ENCODE measurements at regions not wholly inside any gene's neighbourhood (a gene's known extent, or its start where the extent isn't known, plus 50 kb on each side); places are given as distances from the start of the nearest gene placed in this dataset.

- in situ Hi-C loops (cut with MboI; ENCODE audit: low sequenced_read_pairs) = no loop called here
- DNase-seq (ENCODE audit: low spot score in 2 of 2) = no peak
These were observed 124.5 kb upstream of the CSNK1A1L start for GRCh38 chr13:37229931-37230330.

GRCh38 chr13:37226971-37227370, 121.5 kb upstream of the CSNK1A1L start:
- in situ Hi-C loops (cut with MboI; ENCODE audit: low sequenced_read_pairs) = no loop called here
- no peaks in the 10 kb centered on the region for H3K9me3 ChIP-seq
- DNase-seq (ENCODE audit: low spot score in 2 of 2) = no peak
- no peak overlapping the region for H3K4me3 ChIP-seq
- H3K36me3 ChIP-seq (replicated peaks) = no peaks in the 10 kb centered on the region
- H3K4me1 ChIP-seq = no peaks in the 10 kb centered on the region
- no peaks in the 10 kb centered on the region for H3K27me3 ChIP-seq (ENCODE audit: low read depth)

More at GRCh38 chr13:37229931-37230330, 124.5 kb upstream of the CSNK1A1L start:
- Histone ChIP-seq H3K36me3 (replicated peaks) (no peaks in the 10 kb centered on the region), H3K4me3 (no peak overlapping the region), H3K27me3 (ENCODE audit: low read depth) (no peaks in the 10 kb centered on the region), H3K9me3 (no peaks in the 10 kb centered on the region), H3K4me1 (no peaks in the 10 kb centered on the region)

GRCh38 chr13:37225414-37226070, 120.1 kb upstream of the CSNK1A1L start:
- no peaks in the 10 kb centered on the region for H3K27me3 ChIP-seq (ENCODE audit: low read depth)
- H3K4me1 ChIP-seq = no peaks in the 10 kb centered on the region
- H3K9me3 ChIP-seq = no peaks in the 10 kb centered on the region
- H3K36me3 ChIP-seq (replicated peaks) = no peaks in the 10 kb centered on the region
- H3K4me3 ChIP-seq = no peak overlapping the region
- in situ Hi-C loops (cut with MboI; ENCODE audit: low sequenced_read_pairs) = no loop called here
- no peak for DNase-seq (ENCODE audit: low spot score in 2 of 2)

DNA sequence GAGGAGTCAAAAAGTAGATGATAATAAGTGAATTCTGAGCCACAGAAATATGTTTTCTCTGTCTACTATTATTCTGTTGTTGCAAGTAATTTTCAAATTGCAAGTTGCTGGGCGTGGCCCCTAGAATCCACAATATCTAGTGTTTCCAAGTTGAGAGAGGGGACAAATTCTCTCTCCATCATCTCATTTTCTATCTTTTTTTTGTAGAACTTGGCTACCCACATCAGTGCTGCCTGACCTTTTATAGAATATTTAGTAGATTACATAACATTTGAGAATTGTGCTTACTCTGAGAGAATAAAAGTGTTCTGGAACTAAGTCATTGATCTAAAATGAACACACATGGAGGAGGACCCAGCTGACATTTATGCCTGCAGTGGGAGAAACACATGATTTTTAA, 110.9 kb upstream of the CSNK1A1L start:
- in situ Hi-C loops (cut with MboI; ENCODE audit: low sequenced_read_pairs) = no loop called here
- Histone ChIP-seq H3K36me3 (replicated peaks) (no peaks in the 10 kb centered on the region), H3K27me3 (ENCODE audit: low read depth) (no peaks in the 10 kb centered on the region), H3K4me3 (no peak overlapping the region), H3K4me1 (no peaks in the 10 kb centered on the region), H3K9me3 (no peaks in the 10 kb centered on the region)
- no peak for DNase-seq (ENCODE audit: low spot score in 2 of 2)

DNA sequence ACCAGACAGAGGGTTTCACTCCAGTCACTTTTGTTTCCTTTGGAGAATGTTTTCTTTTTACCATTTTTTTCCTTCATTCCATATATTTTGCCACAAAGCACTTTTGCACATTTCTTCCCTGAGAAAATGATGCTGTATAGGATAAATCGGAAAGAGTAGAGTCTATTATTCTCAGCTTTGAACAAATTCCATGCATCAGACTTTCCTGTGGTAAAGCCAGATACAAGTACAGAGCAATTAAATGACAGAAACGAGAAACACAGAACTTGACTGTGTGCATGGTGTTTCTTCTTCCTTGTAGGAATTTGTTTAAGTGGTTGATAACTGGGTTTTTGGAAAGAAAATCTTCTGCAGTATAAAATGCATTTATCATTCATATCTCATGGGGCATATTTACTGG, 107.4 kb upstream of the CSNK1A1L start:
- H3K36me3 ChIP-seq (replicated peaks) = no peaks in the 10 kb centered on the region
- no peak overlapping the region for H3K4me3 ChIP-seq
- in situ Hi-C loops (cut with MboI; ENCODE audit: low sequenced_read_pairs) = no loop called here
- H3K27me3 ChIP-seq (ENCODE audit: low read depth) = no peaks in the 10 kb centered on the region
- H3K4me1 ChIP-seq = no peaks in the 10 kb centered on the region
- no peak for DNase-seq (ENCODE audit: low spot score in 2 of 2)
- no peaks in the 10 kb centered on the region for H3K9me3 ChIP-seq

GRCh38 chr13:37211487-37211886, 106.0 kb upstream of the CSNK1A1L start:
- Histone ChIP-seq H3K9me3 (no peaks in the 10 kb centered on the region), H3K27me3 (ENCODE audit: low read depth) (no peaks in the 10 kb centered on the region), H3K4me1 (no peaks in the 10 kb centered on the region), H3K36me3 (replicated peaks) (no peaks in the 10 kb centered on the region), H3K4me3 (no peak overlapping the region)
- no peak for DNase-seq (ENCODE audit: low spot score in 2 of 2)
- in situ Hi-C loops (cut with MboI; ENCODE audit: low sequenced_read_pairs) = no loop called here

GRCh38 chr13:37209621-37210580, 104.4 kb upstream of the CSNK1A1L start:
- Histone ChIP-seq H3K36me3 (replicated peaks) (no peaks in the 10 kb centered on the region), H3K27me3 (ENCODE audit: low read depth) (no peaks in the 10 kb centered on the region), H3K9me3 (no peaks in the 10 kb centered on the region), H3K4me1 (no peaks in the 10 kb centered on the region), H3K4me3 (no peak overlapping the region)
- in situ Hi-C loops (cut with MboI; ENCODE audit: low sequenced_read_pairs) = no loop called here
- no peak for DNase-seq (ENCODE audit: low spot score in 2 of 2)

DNA sequence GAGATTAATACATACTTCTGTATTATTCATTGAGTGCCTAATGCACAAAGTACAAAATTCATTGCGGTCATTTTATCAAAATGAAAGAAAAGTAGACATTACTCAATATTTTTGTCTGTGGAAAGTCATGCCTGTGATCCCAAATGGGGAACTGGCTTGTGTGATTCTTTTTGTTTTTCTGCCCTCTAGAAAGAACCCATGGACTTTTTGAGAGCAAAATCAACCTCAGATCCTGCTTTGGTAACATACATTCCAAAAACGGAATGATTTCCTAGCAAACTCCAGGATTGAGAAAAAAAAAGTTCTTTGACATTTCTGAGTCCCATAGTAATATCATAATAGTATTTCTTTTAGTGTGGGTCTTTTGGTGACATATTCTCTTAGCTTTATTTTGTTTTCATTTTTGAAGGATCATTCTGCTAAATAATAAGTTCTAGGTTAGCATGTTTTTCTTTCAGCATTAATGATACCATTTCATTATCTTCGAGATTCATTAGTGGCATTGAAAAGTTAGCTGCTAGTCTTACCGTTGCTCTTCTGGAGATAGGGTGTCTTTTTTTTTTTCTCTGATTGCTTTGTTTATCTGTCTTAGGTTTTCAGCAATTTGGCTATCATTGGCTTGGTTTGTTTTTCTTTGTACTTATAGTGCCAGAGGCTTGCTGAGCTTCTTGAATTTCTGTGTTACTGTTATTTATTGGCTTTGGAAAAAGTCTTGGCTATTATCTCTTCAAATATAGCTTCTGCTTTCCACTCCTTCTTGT, 102.4 kb upstream of the CSNK1A1L start:
- Histone ChIP-seq H3K4me3 (no peak overlapping the region), H3K9me3 (no peaks in the 10 kb centered on the region), H3K27me3 (ENCODE audit: low read depth) (no peaks in the 10 kb centered on the region), H3K36me3 (replicated peaks) (no peaks in the 10 kb centered on the region), H3K4me1 (no peaks in the 10 kb centered on the region)
- in situ Hi-C loops (cut with MboI; ENCODE audit: low sequenced_read_pairs) = no loop called here
- DNase-seq (ENCODE audit: low spot score in 2 of 2) = no peak

GRCh38 chr13:37202264-37202663, 96.8 kb upstream of the CSNK1A1L start:
- H3K36me3 ChIP-seq (replicated peaks) = no peaks in the 10 kb centered on the region
- H3K9me3 ChIP-seq = no peaks in the 10 kb centered on the region
- in situ Hi-C loops (cut with MboI; ENCODE audit: low sequenced_read_pairs) = no loop called here
- H3K4me1 ChIP-seq = no peaks in the 10 kb centered on the region
- DNase-seq (ENCODE audit: low spot score in 2 of 2) = no peak
- H3K27me3 ChIP-seq (ENCODE audit: low read depth) = no peaks in the 10 kb centered on the region; the same call in 1 of the 2 replicates
- no peak overlapping the region for H3K4me3 ChIP-seq

- H3K4me1 ChIP-seq = no peaks in the 10 kb centered on the region
- no peaks in the 10 kb centered on the region for H3K36me3 ChIP-seq (replicated peaks)
- in situ Hi-C loops (cut with MboI; ENCODE audit: low sequenced_read_pairs) = no loop called here
- H3K27me3 ChIP-seq (ENCODE audit: low read depth) = no peaks in the 10 kb centered on the region; the same call in 1 of the 2 replicates
- no peak for DNase-seq (ENCODE audit: low spot score in 2 of 2)
- H3K4me3 ChIP-seq = no peak overlapping the region
- H3K9me3 ChIP-seq = no peaks in the 10 kb centered on the region
These were observed 95.6 kb upstream of the CSNK1A1L start for GRCh38 chr13:37201081-37201480.

DNA sequence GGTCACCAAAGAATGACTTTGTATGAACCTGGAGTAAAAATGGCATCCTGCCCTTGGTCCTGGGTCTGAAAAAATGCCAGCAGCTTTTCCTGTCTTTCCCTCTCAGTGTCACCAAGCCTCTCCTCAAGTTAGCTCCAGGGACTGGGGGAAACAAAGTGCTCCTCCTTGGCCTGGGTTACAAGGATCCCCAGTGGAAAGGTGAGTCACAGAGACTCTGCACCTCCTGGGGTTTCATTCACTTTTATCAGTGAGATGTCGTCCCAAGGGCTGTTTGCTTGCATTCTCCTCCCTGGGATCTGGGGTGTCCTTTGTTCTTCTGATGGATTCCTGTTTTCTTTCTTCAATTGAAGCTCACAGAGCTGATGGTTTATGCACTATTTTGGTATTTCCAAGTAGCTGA, 93.2 kb upstream of the CSNK1A1L start:
- H3K4me3 ChIP-seq = no peak overlapping the region
- H3K27me3 ChIP-seq (ENCODE audit: low read depth) = no peaks in the 10 kb centered on the region; the same call in 1 of the 2 replicates
- H3K9me3 ChIP-seq = no peaks in the 10 kb centered on the region
- H3K4me1 ChIP-seq = no peaks in the 10 kb centered on the region
- in situ Hi-C loops (cut with MboI; ENCODE audit: low sequenced_read_pairs) = no loop called here
- H3K36me3 ChIP-seq (replicated peaks) = no peaks in the 10 kb centered on the region
- no peak for DNase-seq (ENCODE audit: low spot score in 2 of 2)

GRCh38 chr13:37195621-37196020, 90.2 kb upstream of the CSNK1A1L start:
- H3K27me3 ChIP-seq (ENCODE audit: low read depth) = no peaks in the 10 kb centered on the region; the same call in 1 of the 2 replicates
- no peak overlapping the region for H3K4me3 ChIP-seq
- H3K36me3 ChIP-seq (replicated peaks) = no peaks in the 10 kb centered on the region
- no peaks in the 10 kb centered on the region for H3K9me3 ChIP-seq
- DNase-seq (ENCODE audit: low spot score in 2 of 2) = no peak
- no peaks in the 10 kb centered on the region for H3K4me1 ChIP-seq
- in situ Hi-C loops (cut with MboI; ENCODE audit: low sequenced_read_pairs) = no loop called here

- no peaks in the 10 kb centered on the region for H3K27me3 ChIP-seq (ENCODE audit: low read depth)
- H3K4me1 ChIP-seq = no peaks in the 10 kb centered on the region
- H3K4me3 ChIP-seq = no peak overlapping the region
- in situ Hi-C loops (cut with MboI; ENCODE audit: low sequenced_read_pairs) = no loop called here
- no peak for DNase-seq (ENCODE audit: low spot score in 2 of 2)
- no peaks in the 10 kb centered on the region for H3K9me3 ChIP-seq
- no peaks in the 10 kb centered on the region for H3K36me3 ChIP-seq (replicated peaks)
These were observed 89.0 kb upstream of the CSNK1A1L start for GRCh38 chr13:37194428-37194861.
